Testis (tissue), 2 donors: ENCODE measurements at regions not wholly inside any gene's neighbourhood (a gene's known extent, or its start where the extent isn't known, plus 50 kb on each side); places are given as distances from the start of the nearest gene placed in this dataset.

Experiments
- DNase-seq: peaks from one replicate; pipeline ENCODE4 v3.0.0-alpha.2; 2019
- H3K27ac ChIP-seq, 2 donors: fragments of 200-600 bp; sonication (generic); one replicate each; pipeline ENCODE4 v1.5.1; 2019
- H3K27me3 ChIP-seq: fragments of 200-600 bp; sonication (generic); one replicate; pipeline ENCODE4 v1.5.1; 2019
- H3K36me3 ChIP-seq: fragments of 200-600 bp; sonication (generic); one replicate; pipeline ENCODE4 v1.5.1; 2017; ENCODE audit warnings: low read depth; ENCODE audit errors: missing control alignments
- H3K4me1 ChIP-seq: fragments of 200-600 bp; sonication (generic); one replicate; pipeline ENCODE4 v1.5.1; 2019
- H3K4me3 ChIP-seq, 2 donors: fragments of 200-600 bp; sonication (generic); one replicate each; pipeline ENCODE4 v1.5.1; 2017 to 2019
- H3K9me3 ChIP-seq: fragments of 200-600 bp; sonication (generic); one replicate; pipeline ENCODE4 v1.5.1; 2017
- POLR2A ChIP-seq: fragments of 450-650 bp; IDR thresholded peaks from one replicate; pipeline ENCODE4 v1.6.1; 2017; ENCODE audit warnings: antibody characterized with exemption, mild to moderate bottlenecking, moderate library complexity
- WGBS, 2 donors: methylation state at CpG; one replicate each; pipeline ENCODE4 v1.1.5; 2018; 5-methylcytosine and 5-hydroxymethylcytosine counted together
- intact Hi-C: fragments of 100-400 bp; cut with DNase I; formaldehyde crosslinking; loops from one replicate; pipeline ENCODE4 v1.15.1; 2023; ENCODE audit warnings: low total_unique reads
- TF ChIP-seq, protein P1 (sequence below), 3 experiments: fragments of 450-650 bp in 2 of 3; fragments of 200-600 bp in 1 of 3; sonication (generic) in 1 of 3; IDR thresholded peaks; one replicate each; pipeline ENCODE4 v1.5.1; 2016 to 2019; ENCODE audit warnings: antibody characterized with exemption in 3 of 3, mild to moderate bottlenecking in 2 of 3, moderate library complexity in 1 of 3

DNA sequence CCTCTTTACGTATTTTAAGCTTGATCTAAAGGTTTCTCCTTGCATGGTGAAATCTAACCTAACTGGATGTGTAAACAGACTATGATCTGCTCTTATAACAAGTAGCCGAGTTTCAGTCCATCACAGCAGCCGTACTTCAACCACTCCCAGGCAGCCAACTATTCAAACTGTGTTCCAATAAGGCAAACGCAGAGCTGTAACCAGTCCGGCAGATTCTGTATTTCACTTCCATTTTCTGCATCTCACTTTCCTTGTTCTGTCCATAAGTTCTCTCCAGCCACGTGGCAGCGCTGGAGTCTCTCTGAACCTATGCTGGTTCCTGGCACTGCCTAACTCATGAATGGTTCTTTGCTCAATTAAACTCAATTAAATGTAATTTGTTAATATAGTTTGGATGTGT lies 132.6 kb downstream of the FHDC1 start:
- no peaks in the 10 kb centered on the region for H3K36me3 ChIP-seq
- H3K4me3 ChIP-seq, result no peak overlapping the region
- H3K27me3 ChIP-seq, result no peaks in the 10 kb centered on the region
- no peak for TF ChIP-seq POLR2A
- TF ChIP-seq, protein P1, sequence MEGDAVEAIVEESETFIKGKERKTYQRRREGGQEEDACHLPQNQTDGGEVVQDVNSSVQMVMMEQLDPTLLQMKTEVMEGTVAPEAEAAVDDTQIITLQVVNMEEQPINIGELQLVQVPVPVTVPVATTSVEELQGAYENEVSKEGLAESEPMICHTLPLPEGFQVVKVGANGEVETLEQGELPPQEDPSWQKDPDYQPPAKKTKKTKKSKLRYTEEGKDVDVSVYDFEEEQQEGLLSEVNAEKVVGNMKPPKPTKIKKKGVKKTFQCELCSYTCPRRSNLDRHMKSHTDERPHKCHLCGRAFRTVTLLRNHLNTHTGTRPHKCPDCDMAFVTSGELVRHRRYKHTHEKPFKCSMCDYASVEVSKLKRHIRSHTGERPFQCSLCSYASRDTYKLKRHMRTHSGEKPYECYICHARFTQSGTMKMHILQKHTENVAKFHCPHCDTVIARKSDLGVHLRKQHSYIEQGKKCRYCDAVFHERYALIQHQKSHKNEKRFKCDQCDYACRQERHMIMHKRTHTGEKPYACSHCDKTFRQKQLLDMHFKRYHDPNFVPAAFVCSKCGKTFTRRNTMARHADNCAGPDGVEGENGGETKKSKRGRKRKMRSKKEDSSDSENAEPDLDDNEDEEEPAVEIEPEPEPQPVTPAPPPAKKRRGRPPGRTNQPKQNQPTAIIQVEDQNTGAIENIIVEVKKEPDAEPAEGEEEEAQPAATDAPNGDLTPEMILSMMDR (IDR thresholded peaks at IDR 0.05), result no peak
- H3K27ac ChIP-seq, result no peak overlapping the region
- 90 to 91% methylated on average over 7 of the region's 7 CpGs for WGBS, 2 donors
- intact Hi-C loops, result no loop called here
- H3K4me1 ChIP-seq, result no peaks in the 10 kb centered on the region
- no peaks in the 10 kb centered on the region for H3K9me3 ChIP-seq
- DNase-seq, result no peak

DNA sequence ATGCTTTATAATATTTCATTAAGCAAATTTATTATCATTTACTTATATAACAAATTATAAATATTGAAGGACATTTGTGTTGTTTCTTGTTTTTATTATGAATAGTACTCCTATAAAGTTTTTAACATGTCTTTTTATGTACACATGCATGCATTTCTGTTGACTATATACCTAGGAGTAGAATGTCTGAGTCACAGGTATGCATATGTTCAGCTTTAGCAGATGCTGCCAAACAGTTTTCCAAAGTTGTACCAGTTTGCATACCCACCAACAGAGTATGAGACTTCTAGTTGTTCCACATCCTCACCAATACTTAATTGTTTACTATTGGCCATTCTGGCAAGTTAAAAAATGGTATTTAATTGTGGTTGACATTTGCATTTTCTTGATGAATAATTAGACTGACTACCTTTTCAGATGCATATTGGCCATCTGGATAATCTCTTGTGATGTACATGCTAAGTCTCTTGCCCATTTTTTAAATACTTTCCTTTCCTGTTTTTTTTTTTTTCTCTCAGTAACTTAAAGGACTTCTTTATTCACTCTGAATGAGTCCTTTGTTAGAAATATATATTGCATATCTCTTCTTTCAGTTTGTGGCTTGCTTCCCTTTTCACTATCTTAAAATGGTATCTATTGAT lies 132.2 kb upstream of the TRIM2 start:
- Histone ChIP-seq H3K4me3 (no peak overlapping the region), H3K27ac (no peak overlapping the region), H3K27me3 (no peaks in the 10 kb centered on the region), H3K9me3 (no peaks in the 10 kb centered on the region), H3K4me1 (no peaks in the 10 kb centered on the region), H3K36me3 (no peaks in the 10 kb centered on the region)
- no peak for TF ChIP-seq POLR2A
- TF ChIP-seq, protein P1 (IDR thresholded peaks at IDR 0.05), result no peak
- intact Hi-C loops, result no loop called here
- DNase-seq, result no peak

GRCh38 chr4:153072661-153073060 lies 131.6 kb upstream of the TRIM2 start:
- Histone ChIP-seq H3K27ac (no peak overlapping the region), H3K4me3 (no peak overlapping the region)
- intact Hi-C loops, result no loop called here

GRCh38 chr4:153074486-153074885 lies 129.8 kb upstream of the TRIM2 start:
- Histone ChIP-seq H3K4me1 (no peaks in the 10 kb centered on the region), H3K9me3 (no peaks in the 10 kb centered on the region), H3K27me3 (no peaks in the 10 kb centered on the region), H3K4me3 (no peak overlapping the region), H3K27ac (no peak overlapping the region), H3K36me3 (no peaks in the 10 kb centered on the region)
- WGBS, 2 donors, result 17 to 75% methylated on average over 1 of the region's 1 CpG
- no peak for DNase-seq
- no peak for TF ChIP-seq POLR2A
- TF ChIP-seq, protein P1 (IDR thresholded peaks at IDR 0.05), result no peak
- intact Hi-C loops, result no loop called here

More at GRCh38 chr4:153072661-153073060, 131.6 kb upstream of the TRIM2 start:
- Histone ChIP-seq H3K36me3 (no peaks in the 10 kb centered on the region), H3K9me3 (no peaks in the 10 kb centered on the region), H3K27me3 (no peaks in the 10 kb centered on the region), H3K4me1 (no peaks in the 10 kb centered on the region)
- TF ChIP-seq POLR2A, result no peak
- TF ChIP-seq, protein P1 (IDR thresholded peaks at IDR 0.05), result no peak
- DNase-seq, result no peak

DNA sequence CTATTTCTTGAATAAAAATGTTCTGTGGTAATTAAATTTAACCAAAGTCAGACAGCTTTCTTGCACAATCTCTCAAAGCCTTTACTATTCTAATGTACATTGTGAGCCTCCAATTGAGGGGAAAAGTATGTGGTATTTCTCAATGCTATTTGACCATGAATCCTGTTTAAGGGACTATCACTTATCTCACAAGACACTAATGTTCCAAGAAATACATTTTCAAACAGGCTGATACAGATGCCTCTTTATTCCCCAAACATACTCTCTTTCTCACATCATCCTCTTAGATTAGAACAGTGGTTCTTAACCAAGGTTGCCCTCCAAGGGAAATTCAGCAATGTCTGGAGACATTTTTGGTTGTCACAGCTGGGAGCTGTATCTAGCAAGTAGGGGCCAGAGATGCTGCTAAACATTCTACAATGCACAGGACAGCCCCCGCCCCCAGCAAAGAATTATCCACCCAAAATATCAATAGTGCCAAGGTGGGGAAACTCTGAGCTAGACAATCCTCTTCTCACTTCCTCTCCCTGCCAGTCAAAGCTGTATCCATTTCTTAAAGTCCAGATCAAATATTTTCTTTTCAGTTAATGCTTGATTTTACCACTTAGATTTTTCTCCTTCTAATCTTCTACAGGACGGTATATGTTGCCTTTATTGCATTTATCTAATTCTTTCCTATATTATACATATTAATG lies 129.2 kb upstream of the TRIM2 start:
- no peak for TF ChIP-seq POLR2A
- TF ChIP-seq, protein P1 (IDR thresholded peaks at IDR 0.05), result no peak
- intact Hi-C loops, result no loop called here
- no peak overlapping the region for H3K4me3 ChIP-seq
- no peak overlapping the region for H3K27ac ChIP-seq
- no peaks in the 10 kb centered on the region for H3K9me3 ChIP-seq
- 89% methylated on average over 2 of the region's 2 CpGs for WGBS, 2 donors
- DNase-seq, result no peak
- no peaks in the 10 kb centered on the region for H3K36me3 ChIP-seq
- no peaks in the 10 kb centered on the region for H3K4me1 ChIP-seq
- no peaks in the 10 kb centered on the region for H3K27me3 ChIP-seq
